Activated CD8-positive, alpha-beta memory T cell treated with anti-CD3 and anti-CD28 coated beads, Interleukin-2, amount 10 ng/mL, durations not matched to agents 7 days and 5 days (primary cell): ENCODE measurements at regions not wholly inside any gene's neighbourhood (a gene's known extent, or its start where the extent isn't known, plus 50 kb on each side); places are given as distances from the start of the nearest gene placed in this dataset.

Experiments used
- ATAC-seq: fragments of 150-1000 bp; cut with Tn5 transposase; one replicate; pipeline ENCODE4 v1.10.0; 2021; ENCODE audit warnings: moderate library complexity
- CTCF ChIA-PET: fragments of 350-600 bp; sonication (Branson Sonifier 250); formaldehyde crosslinking; loops from one replicate; lab custom pipeline; 2021; ENCODE audit warnings: antibody characterized with exemption; lab: Charles Lee
- DNase-seq: peaks from one replicate; pipeline ENCODE4 v3.0.0-alpha.2; 2020
- H3K27ac Mint-ChIP-seq: one replicate; pipeline ENCODE4 v1.8.0; 2021; ENCODE audit warnings: mild to moderate bottlenecking, mixed read lengths
- H3K27me3 Mint-ChIP-seq: one replicate; pipeline ENCODE4 v1.8.0; 2021; ENCODE audit warnings: mixed read lengths
- H3K36me3 Mint-ChIP-seq: one replicate; pipeline ENCODE4 v1.8.0; 2021; ENCODE audit warnings: mild to moderate bottlenecking, mixed read lengths
- H3K4me1 Mint-ChIP-seq: one replicate; pipeline ENCODE4 v1.8.0; 2021; ENCODE audit warnings: mixed read lengths
- H3K4me3 Mint-ChIP-seq: one replicate; pipeline ENCODE4 v1.8.0; 2021; ENCODE audit warnings: mild to moderate bottlenecking, moderate library complexity, mixed read lengths
- H3K9me3 Mint-ChIP-seq: one replicate; pipeline ENCODE4 v1.8.0; 2022; ENCODE audit warnings: low read depth, mixed read lengths

- Mint-ChIP-seq H3K36me3 (no peaks in the 10 kb centered on the region), H3K9me3 (no peaks in the 10 kb centered on the region), H3K4me1 (no peaks in the 10 kb centered on the region), H3K27me3 (no peaks in the 10 kb centered on the region), H3K27ac (no peak overlapping the region), H3K4me3 (no peak overlapping the region)
- ATAC-seq: no peak
- no peak for DNase-seq
- CTCF ChIA-PET: no interaction called here
These were observed 73.7 kb upstream of the FGGY start for GRCh38 chr1:59223198-59223597.

- H3K4me1 Mint-ChIP-seq: no peaks in the 10 kb centered on the region
- no peak for ATAC-seq
These were observed 72.8 kb upstream of the FGGY start for GRCh38 chr1:59223989-59224634.

DNA sequence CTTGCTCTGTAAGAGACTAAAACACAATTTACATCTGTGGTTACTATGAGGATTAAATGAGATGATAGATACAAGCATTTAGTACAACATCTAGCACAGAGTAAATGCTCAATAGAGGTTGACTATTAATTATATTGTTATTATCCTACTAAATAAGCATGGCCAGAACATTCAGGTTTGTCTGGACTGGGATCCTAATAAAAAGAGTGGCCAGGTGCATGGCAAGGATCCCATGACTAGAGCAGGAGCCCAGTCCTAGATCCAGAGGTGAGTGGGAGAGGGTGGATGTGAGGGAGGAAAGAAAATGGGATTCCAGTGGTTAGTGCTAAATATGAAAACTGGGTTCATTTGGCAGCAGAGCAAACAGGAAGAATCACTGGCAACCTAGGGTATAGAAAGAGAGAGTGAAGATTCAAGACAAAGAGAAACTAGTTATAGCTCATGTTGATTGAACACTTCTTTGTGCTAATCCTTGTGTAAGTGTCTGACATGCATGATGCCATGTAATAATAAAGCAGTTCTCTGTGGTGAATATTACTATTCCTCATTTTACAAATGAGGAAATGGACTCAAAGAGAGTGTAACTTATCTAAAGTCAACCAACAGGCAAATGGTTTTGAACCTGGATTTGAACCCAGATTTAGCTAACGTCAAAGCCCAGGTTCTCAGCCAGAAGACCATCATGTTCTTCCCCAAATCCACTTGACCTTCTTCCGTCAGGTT is 71.1 kb upstream of the FGGY start:
- H3K27me3 Mint-ChIP-seq: no peaks in the 10 kb centered on the region
- no peak for DNase-seq
- no peak overlapping the region for H3K4me3 Mint-ChIP-seq
- CTCF ChIA-PET: no interaction called here
- H3K9me3 Mint-ChIP-seq: no peaks in the 10 kb centered on the region
- H3K27ac Mint-ChIP-seq: no peak overlapping the region
- H3K36me3 Mint-ChIP-seq: no peaks in the 10 kb centered on the region
- no peaks in the 10 kb centered on the region for H3K4me1 Mint-ChIP-seq
- ATAC-seq: no peak

More at GRCh38 chr1:59223989-59224634, 72.8 kb upstream of the FGGY start:
- Mint-ChIP-seq H3K9me3 (no peaks in the 10 kb centered on the region), H3K4me3 (no peak overlapping the region), H3K27me3 (no peaks in the 10 kb centered on the region), H3K27ac (no peak overlapping the region), H3K36me3 (no peaks in the 10 kb centered on the region)
- CTCF ChIA-PET: no interaction called here
- DNase-seq: no peak

DNA sequence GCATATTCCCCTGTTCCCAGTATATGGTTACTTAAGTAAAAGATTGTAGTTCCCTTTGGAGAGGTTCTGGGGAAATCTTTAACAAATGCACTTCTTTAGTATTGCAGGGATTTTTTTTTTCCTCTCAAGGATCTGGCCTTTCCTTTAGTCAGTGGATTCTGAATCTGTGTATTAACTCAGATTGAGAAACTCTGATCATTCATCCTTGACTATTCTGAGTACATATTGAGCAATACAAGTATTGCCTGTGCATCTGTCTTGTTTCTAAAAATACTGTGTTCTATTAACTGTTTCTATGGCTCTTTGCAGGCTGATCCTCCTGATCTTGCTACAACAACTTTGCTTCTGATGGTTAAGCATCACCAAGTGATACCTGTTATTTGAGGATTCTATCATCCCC is 67.8 kb upstream of the FGGY start:
- H3K27me3 Mint-ChIP-seq: no peaks in the 10 kb centered on the region
- no peak overlapping the region for H3K27ac Mint-ChIP-seq

DNA sequence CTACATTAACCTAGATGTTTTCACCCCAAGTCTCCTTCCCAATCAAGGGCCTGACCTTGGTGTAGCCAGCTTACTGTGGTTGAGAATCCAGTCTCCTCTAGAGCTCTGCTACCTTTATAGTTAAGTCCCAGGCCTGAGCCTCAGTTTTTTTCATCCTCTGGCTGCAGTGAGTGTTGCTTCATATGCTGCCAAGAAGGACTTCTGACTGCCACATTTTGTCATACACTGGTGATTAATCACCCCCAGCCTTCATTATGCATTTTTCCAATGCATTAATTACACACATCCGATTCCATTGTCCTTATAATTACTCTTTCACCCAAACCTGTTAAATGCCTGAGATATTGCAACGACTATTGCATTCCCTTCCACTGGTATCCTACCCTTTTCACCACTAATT is 66.3 kb upstream of the FGGY start:
- CTCF ChIA-PET: no interaction called here

More for the DNA sequence above, 67.8 kb upstream of the FGGY start:
- DNase-seq (no peak), ATAC-seq (no peak)
- CTCF ChIA-PET: no interaction called here
- no peaks in the 10 kb centered on the region for H3K9me3 Mint-ChIP-seq
- H3K36me3 Mint-ChIP-seq: no peaks in the 10 kb centered on the region
- H3K4me1 Mint-ChIP-seq: no peaks in the 10 kb centered on the region
- no peak overlapping the region for H3K4me3 Mint-ChIP-seq

DNA sequence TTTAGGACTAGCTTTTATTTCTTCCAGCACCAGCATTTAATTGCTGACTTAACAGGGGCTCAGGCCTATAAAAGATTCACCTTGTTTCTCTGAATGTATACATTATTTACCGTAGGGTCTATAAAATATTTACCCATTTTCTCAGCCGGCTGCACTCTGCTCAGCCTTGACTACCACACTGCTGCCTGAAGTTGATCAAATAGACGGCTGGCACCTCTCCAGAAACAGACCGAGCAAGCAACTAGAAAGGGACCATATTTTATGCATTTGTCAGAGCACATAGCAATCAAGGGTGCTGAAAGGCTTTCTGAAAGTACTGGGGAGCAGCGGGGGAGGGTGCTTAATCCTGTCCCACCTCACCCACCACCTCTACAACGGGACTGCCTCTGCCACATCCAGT is 64.7 kb upstream of the FGGY start:
- Mint-ChIP-seq H3K4me1 (no peaks in the 10 kb centered on the region), H3K9me3 (no peaks in the 10 kb centered on the region), H3K36me3 (no peaks in the 10 kb centered on the region), H3K27ac (no peak overlapping the region), H3K4me3 (no peak overlapping the region), H3K27me3 (no peaks in the 10 kb centered on the region)
- CTCF ChIA-PET: no interaction called here
- ATAC-seq (no peak), DNase-seq (no peak)

More for the DNA sequence above, 66.3 kb upstream of the FGGY start:
- H3K36me3 Mint-ChIP-seq: no peaks in the 10 kb centered on the region
- H3K9me3 Mint-ChIP-seq: no peaks in the 10 kb centered on the region
- ATAC-seq (no peak), DNase-seq (no peak)
- H3K27me3 Mint-ChIP-seq: no peaks in the 10 kb centered on the region
- no peaks in the 10 kb centered on the region for H3K4me1 Mint-ChIP-seq
- H3K27ac Mint-ChIP-seq: no peak overlapping the region
- H3K4me3 Mint-ChIP-seq: no peak overlapping the region

DNA sequence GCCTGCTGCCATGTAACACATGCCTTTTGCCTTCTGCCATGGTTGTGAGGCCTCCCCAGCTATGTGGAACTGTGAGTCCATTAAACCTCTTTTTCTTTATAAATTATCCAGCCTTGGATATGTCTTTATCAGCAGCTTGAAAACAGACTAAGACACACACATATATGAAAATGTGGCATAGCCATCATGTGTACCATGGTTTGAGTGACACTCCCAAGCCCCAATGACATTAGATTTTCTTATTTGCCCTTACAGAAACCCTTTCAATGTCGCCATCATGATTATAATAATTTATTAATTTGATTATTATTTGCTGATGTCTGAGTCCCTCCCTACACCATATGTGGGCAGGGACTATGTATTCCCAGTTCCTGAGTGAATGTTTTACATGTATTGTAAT is 63.5 kb upstream of the FGGY start:
- Mint-ChIP-seq H3K27me3 (no peaks in the 10 kb centered on the region), H3K4me3 (no peak overlapping the region), H3K4me1 (no peaks in the 10 kb centered on the region), H3K9me3 (no peaks in the 10 kb centered on the region), H3K36me3 (no peaks in the 10 kb centered on the region), H3K27ac (no peak overlapping the region)
- ATAC-seq (no peak), DNase-seq (no peak)
- CTCF ChIA-PET: no interaction called here

- no peak for DNase-seq
- no peak overlapping the region for H3K27ac Mint-ChIP-seq
- no peaks in the 10 kb centered on the region for H3K9me3 Mint-ChIP-seq
- ATAC-seq: no peak
- CTCF ChIA-PET: interaction anchor here (0.7 to 0.8 kb wide), 2 partner anchors 32 to 475 kb away, joined by 3 read pairs; no protein-coding TSS in a partner anchor
- no peaks in the 10 kb centered on the region for H3K4me1 Mint-ChIP-seq
- no peak overlapping the region for H3K4me3 Mint-ChIP-seq
- H3K27me3 Mint-ChIP-seq: no peaks in the 10 kb centered on the region
- H3K36me3 Mint-ChIP-seq: no peaks in the 10 kb centered on the region
These were observed 60.0 kb upstream of the FGGY start for GRCh38 chr1:59236721-59237545.

DNA sequence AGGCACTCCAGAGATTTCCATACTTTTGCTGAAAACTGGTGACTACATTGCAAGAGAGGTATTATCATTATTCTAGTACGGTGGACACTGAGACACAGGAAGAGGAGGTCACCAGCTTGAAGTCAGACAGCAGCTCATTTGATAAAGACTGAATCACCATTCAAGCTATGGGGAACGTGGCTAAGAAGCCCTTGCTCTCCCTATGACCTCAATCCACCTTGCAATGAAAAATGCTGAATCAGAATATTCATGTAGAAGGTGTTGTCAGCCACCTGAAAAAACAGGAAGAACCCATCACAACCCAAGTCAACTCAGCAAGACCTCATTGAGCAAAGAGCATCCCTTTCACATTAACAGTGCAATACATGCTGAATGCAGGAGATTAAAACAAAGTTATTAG is 59.0 kb upstream of the FGGY start:
- H3K27me3 Mint-ChIP-seq: no peaks in the 10 kb centered on the region
- CTCF ChIA-PET: interaction anchor here (0.8 kb wide), 1 partner anchor 11 kb away, joined by 3 read pairs; no protein-coding TSS in a partner anchor
- H3K27ac Mint-ChIP-seq: no peak overlapping the region
- no peak overlapping the region for H3K4me3 Mint-ChIP-seq
- H3K4me1 Mint-ChIP-seq: no peaks in the 10 kb centered on the region
- no peak for DNase-seq
- no peaks in the 10 kb centered on the region for H3K9me3 Mint-ChIP-seq
- no peaks in the 10 kb centered on the region for H3K36me3 Mint-ChIP-seq
- no peak for ATAC-seq

- Mint-ChIP-seq H3K9me3 (no peaks in the 10 kb centered on the region), H3K27me3 (no peaks in the 10 kb centered on the region), H3K4me3 (no peak overlapping the region), H3K27ac (no peak overlapping the region), H3K4me1 (no peaks in the 10 kb centered on the region), H3K36me3 (no peaks in the 10 kb centered on the region)
- CTCF ChIA-PET: interaction anchor here (0.8 kb wide), 1 partner anchor 12 kb away, joined by 3 read pairs; no protein-coding TSS in a partner anchor
- DNase-seq: no peak
- ATAC-seq: no peak
These were observed 58.5 kb upstream of the FGGY start for GRCh38 chr1:59238333-59238934.

- no peak for DNase-seq
- no peak for ATAC-seq
- Mint-ChIP-seq H3K27me3 (no peaks in the 10 kb centered on the region), H3K27ac (no peak overlapping the region), H3K9me3 (no peaks in the 10 kb centered on the region), H3K4me3 (no peak overlapping the region), H3K36me3 (no peaks in the 10 kb centered on the region), H3K4me1 (no peaks in the 10 kb centered on the region)
- CTCF ChIA-PET: no interaction called here
These were observed 57.9 kb upstream of the FGGY start for GRCh38 chr1:59238993-59239392.

- DNase-seq: no peak
- no peaks in the 10 kb centered on the region for H3K27me3 Mint-ChIP-seq
- H3K9me3 Mint-ChIP-seq: no peaks in the 10 kb centered on the region
- peaks cover 2% of the 10 kb centered on the region for H3K36me3 Mint-ChIP-seq
- H3K4me1 Mint-ChIP-seq: no peaks in the 10 kb centered on the region
- ATAC-seq: no peak
- H3K4me3 Mint-ChIP-seq: no peak overlapping the region
- H3K27ac Mint-ChIP-seq: no peak overlapping the region
- CTCF ChIA-PET: no interaction called here
These were observed 55.0 kb upstream of the FGGY start for GRCh38 chr1:59241909-59242308.

DNA sequence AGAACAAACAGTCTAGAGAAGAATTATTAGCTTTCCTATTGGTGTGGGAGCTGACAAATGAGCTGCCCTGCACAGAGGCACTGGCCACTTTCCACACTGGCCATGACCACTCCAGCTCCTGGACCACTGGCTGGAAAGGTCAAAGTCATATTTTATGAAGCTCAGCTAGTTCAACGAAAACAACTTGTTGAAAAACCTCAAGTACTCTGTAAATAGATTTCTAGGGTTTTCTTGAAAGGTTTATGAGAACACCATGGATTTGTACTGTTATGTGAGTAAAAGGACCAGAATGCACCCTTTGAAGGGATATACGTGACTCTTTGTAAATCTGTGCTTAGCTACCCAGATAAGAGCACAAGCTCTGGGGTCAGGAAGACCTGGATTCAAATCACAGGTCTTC is 54.5 kb upstream of the FGGY start:
- Mint-ChIP-seq H3K9me3 (no peaks in the 10 kb centered on the region), H3K36me3 (peaks cover 2% of the 10 kb centered on the region), H3K4me1 (no peaks in the 10 kb centered on the region), H3K27me3 (no peaks in the 10 kb centered on the region), H3K27ac (no peak overlapping the region), H3K4me3 (no peak overlapping the region)
- CTCF ChIA-PET: no interaction called here
- ATAC-seq (no peak), DNase-seq (no peak)
